ENCODE measurements at regions not wholly inside any gene's neighbourhood (a gene's known extent, or its start where the extent isn't known, plus 50 kb on each side); places are given as distances from the start of the nearest gene placed in this dataset.

GRCh38 chr2:52961403-52961802, 806.2 kb upstream of the CHAC2 start:
- Histone ChIP-seq H3K27ac (ENCODE audit: low read depth, low read length) (no peak overlapping the region), H3K79me2 (ENCODE audit: insufficient read depth, low read length) (no peaks in the 10 kb centered on the region), H3K36me3 (ENCODE audit: low read length) (no peaks in the 10 kb centered on the region), H2AFZ (ENCODE audit: low read depth, low read length, severe bottlenecking) (no peak overlapping the region), H3F3A (ENCODE audit: insufficient read depth) (no peaks in the 10 kb centered on the region), H4K20me1 (ENCODE audit: low read depth, low read length) (no peaks in the 10 kb centered on the region), H3K27me3 (ENCODE audit: low read length) (no peaks in the 10 kb centered on the region), H3K4me2 (ENCODE audit: low read depth, low read length, poor library complexity, severe bottlenecking) (no peak overlapping the region), H3K9me2 (replicated peaks; ENCODE audit: insufficient read depth, low read length) (no peaks in the 10 kb centered on the region), H3K9ac (ENCODE audit: low read length) (no peak overlapping the region), H3K9me3 (ENCODE audit: insufficient read depth, low read length) (no peaks in the 10 kb centered on the region), H3K4me3 (ENCODE audit: insufficient read depth, low read length, poor library complexity, severe bottlenecking) (no peak overlapping the region)
- TF ChIP-seq EZH2phosphoT487 (conservative IDR thresholded peaks at IDR 0.05; ENCODE audit: low read length) (no peak), CTCF (IDR thresholded peaks at IDR 0.05; ENCODE audit: insufficient read depth, low read length, poor library complexity, severe bottlenecking) (no peak)

GRCh38 chr2:52960881-52961280, 806.7 kb upstream of the CHAC2 start:
- no peak overlapping the region for H3K4me2 ChIP-seq (ENCODE audit: low read depth, low read length, poor library complexity, severe bottlenecking)
- H4K20me1 ChIP-seq (ENCODE audit: low read depth, low read length) = no peaks in the 10 kb centered on the region
- no peak overlapping the region for H3K4me3 ChIP-seq (ENCODE audit: insufficient read depth, low read length, poor library complexity, severe bottlenecking)
- H3K79me2 ChIP-seq (ENCODE audit: insufficient read depth, low read length) = no peaks in the 10 kb centered on the region
- TF ChIP-seq EZH2phosphoT487 (conservative IDR thresholded peaks at IDR 0.05; ENCODE audit: low read length) (no peak), CTCF (IDR thresholded peaks at IDR 0.05; ENCODE audit: insufficient read depth, low read length, poor library complexity, severe bottlenecking) (no peak)
- no peaks in the 10 kb centered on the region for H3K9me2 ChIP-seq (replicated peaks; ENCODE audit: insufficient read depth, low read length)
- no peak overlapping the region for H3K27ac ChIP-seq (ENCODE audit: low read depth, low read length)
- no peaks in the 10 kb centered on the region for H3K9me3 ChIP-seq (ENCODE audit: insufficient read depth, low read length)
- H3K36me3 ChIP-seq (ENCODE audit: low read length) = no peaks in the 10 kb centered on the region
- no peaks in the 10 kb centered on the region for H3F3A ChIP-seq (ENCODE audit: insufficient read depth)
- no peak overlapping the region for H2AFZ ChIP-seq (ENCODE audit: low read depth, low read length, severe bottlenecking)
- H3K9ac ChIP-seq (ENCODE audit: low read length) = no peak overlapping the region
- no peaks in the 10 kb centered on the region for H3K27me3 ChIP-seq (ENCODE audit: low read length)

GRCh38 chr2:52959801-52960200, 807.8 kb upstream of the CHAC2 start:
- Histone ChIP-seq H3K9me2 (replicated peaks; ENCODE audit: insufficient read depth, low read length) (no peaks in the 10 kb centered on the region), H3K9me3 (ENCODE audit: insufficient read depth, low read length) (no peaks in the 10 kb centered on the region), H3K36me3 (ENCODE audit: low read length) (no peaks in the 10 kb centered on the region), H3K79me2 (ENCODE audit: insufficient read depth, low read length) (no peaks in the 10 kb centered on the region), H3F3A (ENCODE audit: insufficient read depth) (no peaks in the 10 kb centered on the region), H3K4me3 (ENCODE audit: insufficient read depth, low read length, poor library complexity, severe bottlenecking) (no peak overlapping the region), H2AFZ (ENCODE audit: low read depth, low read length, severe bottlenecking) (no peak overlapping the region), H3K9ac (ENCODE audit: low read length) (no peak overlapping the region), H4K20me1 (ENCODE audit: low read depth, low read length) (no peaks in the 10 kb centered on the region), H3K4me2 (ENCODE audit: low read depth, low read length, poor library complexity, severe bottlenecking) (no peak overlapping the region), H3K27ac (ENCODE audit: low read depth, low read length) (no peak overlapping the region), H3K27me3 (ENCODE audit: low read length) (no peaks in the 10 kb centered on the region)
- TF ChIP-seq EZH2phosphoT487 (conservative IDR thresholded peaks at IDR 0.05; ENCODE audit: low read length) = no peak
- TF ChIP-seq CTCF (IDR thresholded peaks at IDR 0.05; ENCODE audit: insufficient read depth, low read length, poor library complexity, severe bottlenecking) = no peak

GRCh38 chr2:52956766-52957165, 810.8 kb upstream of the CHAC2 start:
- Histone ChIP-seq H3K36me3 (ENCODE audit: low read length) (no peaks in the 10 kb centered on the region), H3K9me3 (ENCODE audit: insufficient read depth, low read length) (no peaks in the 10 kb centered on the region), H3K27me3 (ENCODE audit: low read length) (no peaks in the 10 kb centered on the region), H3K9me2 (replicated peaks; ENCODE audit: insufficient read depth, low read length) (no peaks in the 10 kb centered on the region), H3K9ac (ENCODE audit: low read length) (no peak overlapping the region), H4K20me1 (ENCODE audit: low read depth, low read length) (no peaks in the 10 kb centered on the region), H3K27ac (ENCODE audit: low read depth, low read length) (no peak overlapping the region), H3K79me2 (ENCODE audit: insufficient read depth, low read length) (no peaks in the 10 kb centered on the region), H2AFZ (ENCODE audit: low read depth, low read length, severe bottlenecking) (no peak overlapping the region), H3K4me3 (ENCODE audit: insufficient read depth, low read length, poor library complexity, severe bottlenecking) (no peak overlapping the region), H3K4me2 (ENCODE audit: low read depth, low read length, poor library complexity, severe bottlenecking) (no peak overlapping the region), H3F3A (ENCODE audit: insufficient read depth) (no peaks in the 10 kb centered on the region)
- no peak for TF ChIP-seq CTCF (IDR thresholded peaks at IDR 0.05; ENCODE audit: insufficient read depth, low read length, poor library complexity, severe bottlenecking)
- TF ChIP-seq EZH2phosphoT487 (conservative IDR thresholded peaks at IDR 0.05; ENCODE audit: low read length) = no peak

Measured in SU-DHL-6 (cell line).